ENCODE measurements at regions not wholly inside any gene's neighbourhood (a gene's known extent, or its start where the extent isn't known, plus 50 kb on each side); places are given as distances from the start of the nearest gene placed in this dataset.

DNA sequence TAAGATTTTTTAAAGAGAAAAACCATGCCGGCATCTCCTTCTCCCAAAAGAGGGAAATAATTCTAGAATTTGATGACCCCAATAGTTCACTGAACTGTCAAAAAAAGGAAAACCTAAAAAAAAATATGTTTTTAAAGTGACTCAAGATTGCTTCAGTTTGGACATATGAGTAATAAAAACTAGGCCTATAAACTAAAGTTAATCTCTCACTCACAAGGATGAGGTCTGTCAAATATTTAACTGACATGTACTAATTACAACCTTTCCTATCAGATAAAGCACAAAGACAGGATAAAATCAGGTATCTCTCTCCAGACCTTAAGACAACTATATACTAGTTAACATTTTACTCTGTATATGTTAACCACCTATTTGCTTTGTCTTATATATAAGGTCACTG lies 231.9 kb downstream of the NSUN3 start:
- TF ChIP-seq, protein P1, sequence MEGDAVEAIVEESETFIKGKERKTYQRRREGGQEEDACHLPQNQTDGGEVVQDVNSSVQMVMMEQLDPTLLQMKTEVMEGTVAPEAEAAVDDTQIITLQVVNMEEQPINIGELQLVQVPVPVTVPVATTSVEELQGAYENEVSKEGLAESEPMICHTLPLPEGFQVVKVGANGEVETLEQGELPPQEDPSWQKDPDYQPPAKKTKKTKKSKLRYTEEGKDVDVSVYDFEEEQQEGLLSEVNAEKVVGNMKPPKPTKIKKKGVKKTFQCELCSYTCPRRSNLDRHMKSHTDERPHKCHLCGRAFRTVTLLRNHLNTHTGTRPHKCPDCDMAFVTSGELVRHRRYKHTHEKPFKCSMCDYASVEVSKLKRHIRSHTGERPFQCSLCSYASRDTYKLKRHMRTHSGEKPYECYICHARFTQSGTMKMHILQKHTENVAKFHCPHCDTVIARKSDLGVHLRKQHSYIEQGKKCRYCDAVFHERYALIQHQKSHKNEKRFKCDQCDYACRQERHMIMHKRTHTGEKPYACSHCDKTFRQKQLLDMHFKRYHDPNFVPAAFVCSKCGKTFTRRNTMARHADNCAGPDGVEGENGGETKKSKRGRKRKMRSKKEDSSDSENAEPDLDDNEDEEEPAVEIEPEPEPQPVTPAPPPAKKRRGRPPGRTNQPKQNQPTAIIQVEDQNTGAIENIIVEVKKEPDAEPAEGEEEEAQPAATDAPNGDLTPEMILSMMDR (IDR thresholded peaks at IDR 0.05), result no peak
- no peak for TF ChIP-seq POLR2A (IDR thresholded peaks at IDR 0.05)
